HG03066 (cell line): ENCODE measurements at regions not wholly inside any gene's neighbourhood (a gene's known extent, or its start where the extent isn't known, plus 50 kb on each side); places are given as distances from the start of the nearest gene placed in this dataset.
"Not testable (repeated sequence)": the region's sequence is repeated elsewhere in the genome, so short reads cannot be mapped to it uniquely, and the experiment has no call there.

ENCODE experiments used
- ATAC-seq: cut with Tn5 transposase; IDR thresholded peaks from one replicate; pipeline ENCODE4 v1.9.1; 2021; ENCODE audit warnings: low read depth; ENCODE audit not compliant: unreplicated experiment

DNA sequence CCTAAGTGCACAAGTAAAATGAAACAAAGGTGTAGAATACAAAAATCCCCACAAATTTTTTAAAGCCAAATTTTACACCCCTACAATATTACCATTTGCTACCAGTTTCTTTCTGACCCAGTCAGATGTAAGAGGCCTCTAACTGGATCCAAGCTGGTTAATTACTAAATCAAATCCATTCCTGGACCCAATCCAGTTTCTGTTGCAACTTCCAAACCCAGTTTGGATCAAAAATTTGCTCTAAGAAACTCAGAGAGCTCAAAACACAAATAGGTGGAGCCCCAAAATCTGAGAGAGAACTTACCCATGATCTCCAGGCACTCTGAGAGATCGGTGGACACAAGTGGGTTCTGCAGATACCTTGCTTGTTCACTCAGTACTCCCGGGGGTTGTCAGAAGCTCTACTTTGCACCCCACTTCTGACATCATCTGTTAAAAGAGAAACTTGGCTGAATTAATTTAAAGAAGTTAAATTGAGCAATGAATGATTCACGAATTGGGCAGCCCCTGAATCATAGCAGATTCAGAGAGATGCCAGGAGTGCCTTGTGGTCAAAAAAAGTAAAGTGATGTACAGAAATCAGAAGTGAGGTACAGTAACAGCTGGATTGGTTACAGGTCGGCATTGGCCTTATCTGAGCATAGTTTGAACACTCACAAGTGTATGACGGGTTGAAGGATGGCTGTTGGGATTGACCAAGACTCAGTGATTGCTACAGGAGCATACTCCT is 448.0 kb downstream of the KCNT2 start:
- ATAC-seq: no peak

- ATAC-seq: no peak
Measured at GRCh38 chr1:196155586-196155985, 452.7 kb downstream of the KCNT2 start.

GRCh38 chr1:196152975-196153374 is 455.3 kb downstream of the KCNT2 start:
- ATAC-seq: no peak

DNA sequence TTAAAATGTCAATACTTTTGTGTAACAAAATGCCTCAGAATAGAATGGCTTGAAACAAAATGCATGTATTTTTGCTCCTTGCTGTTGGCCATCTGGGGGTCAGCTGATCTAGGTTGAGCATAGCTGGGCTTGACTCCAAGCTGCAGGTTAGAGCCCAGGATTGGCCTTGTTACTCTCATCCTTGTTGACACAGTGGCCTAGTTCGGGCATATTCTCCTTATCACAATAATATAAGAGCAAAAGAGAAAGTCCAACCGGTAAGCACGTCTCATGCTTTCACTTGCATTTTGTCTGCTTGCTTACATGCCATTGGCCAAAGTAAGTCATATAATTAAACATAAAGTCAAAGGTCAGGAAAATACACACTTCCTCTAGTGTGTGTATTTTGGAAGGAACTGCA is 456.2 kb downstream of the KCNT2 start:
- no peak for ATAC-seq

- ATAC-seq: no peak
Measured at GRCh38 chr1:196148367-196148970, 459.8 kb downstream of the KCNT2 start.

DNA sequence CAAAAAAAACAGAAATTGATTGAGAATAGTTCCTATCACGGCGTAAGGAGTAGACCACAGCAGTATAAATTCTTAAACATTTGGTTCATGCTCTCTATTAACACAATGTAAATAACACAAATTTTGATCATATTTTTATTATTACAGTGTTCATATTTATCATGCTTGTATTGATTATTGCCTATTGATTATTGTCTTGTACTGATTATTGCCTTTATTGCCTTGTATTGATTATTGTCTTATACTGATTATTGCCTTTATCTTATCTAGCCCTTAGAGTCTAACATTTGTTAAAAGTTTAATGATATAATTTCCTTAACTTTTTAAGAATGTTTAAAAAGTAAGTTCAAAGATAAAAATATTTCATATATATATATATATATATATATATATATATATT is 460.7 kb downstream of the KCNT2 start:
- ATAC-seq: no peak

DNA sequence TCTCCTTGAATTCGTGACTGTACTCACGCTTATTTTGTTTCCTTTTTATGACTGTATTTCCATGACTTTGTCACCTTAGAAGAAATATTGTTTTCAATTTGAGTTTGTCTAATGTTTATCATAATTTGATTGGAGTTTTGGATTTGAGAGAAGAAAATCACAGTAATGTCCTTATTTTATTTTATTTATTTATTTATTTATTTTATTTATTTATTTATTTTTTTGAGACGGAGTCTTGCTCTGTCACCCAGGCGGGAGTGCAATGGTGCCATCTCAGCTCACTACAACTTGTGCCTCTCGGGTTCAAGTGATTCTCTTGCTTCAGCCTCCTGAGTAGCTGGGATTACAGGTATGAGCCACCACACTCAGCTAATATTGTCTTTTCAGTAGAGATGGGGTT is 463.1 kb downstream of the KCNT2 start:
- not testable (repeated sequence) for ATAC-seq

- no peak for ATAC-seq
Measured at GRCh38 chr1:196144588-196144987, 463.7 kb downstream of the KCNT2 start.

- no peak for ATAC-seq
Measured at GRCh38 chr1:196143602-196144342, 464.5 kb downstream of the KCNT2 start.

DNA sequence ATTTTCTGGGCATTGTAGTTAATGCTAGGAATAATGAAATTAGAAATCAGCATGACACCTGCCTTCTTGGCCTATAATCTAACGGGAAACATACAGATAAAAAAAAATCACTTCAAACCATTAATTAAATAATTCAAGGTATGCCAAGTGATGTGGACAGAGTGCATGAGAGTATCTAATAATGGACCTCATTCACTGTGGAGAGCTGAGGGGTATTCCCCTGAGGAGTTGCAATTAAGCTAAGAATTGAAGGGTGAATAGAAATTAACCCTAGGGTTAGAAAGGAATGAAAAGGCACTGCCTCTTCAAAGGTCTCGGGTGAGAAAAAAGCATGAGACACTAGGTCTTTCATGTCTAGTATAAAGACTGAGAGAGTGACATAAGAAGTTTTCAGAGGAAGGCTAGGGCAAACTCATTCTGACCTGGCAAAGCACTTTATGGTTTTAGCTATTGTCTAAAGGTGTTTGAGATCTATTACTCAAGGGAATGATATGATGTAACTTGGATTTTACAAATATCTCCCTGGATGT is 466.1 kb downstream of the KCNT2 start:
- no peak for ATAC-seq

- no peak for ATAC-seq
Measured at GRCh38 chr1:196136396-196136795, 471.8 kb downstream of the KCNT2 start.

DNA sequence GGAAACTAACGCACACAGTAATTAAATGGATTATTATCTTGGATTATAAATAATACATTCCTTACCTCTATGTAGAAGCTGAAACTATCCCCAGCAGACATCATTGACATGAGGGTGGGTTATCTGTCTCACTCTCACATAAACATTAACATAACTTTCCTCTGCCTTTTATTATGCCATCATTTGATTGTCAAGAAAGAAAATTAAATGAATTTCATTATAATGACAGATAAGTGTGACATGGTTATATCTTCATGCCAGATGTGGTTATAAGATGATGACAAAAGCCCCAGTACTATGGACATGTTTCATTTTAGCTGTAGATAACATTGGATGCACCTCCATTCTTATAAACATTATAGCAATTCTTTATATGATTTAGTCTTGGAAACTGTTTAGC is 476.5 kb downstream of the KCNT2 start:
- ATAC-seq: no peak

GRCh38 chr1:196128835-196129234 is 479.4 kb downstream of the KCNT2 start:
- no peak for ATAC-seq

DNA sequence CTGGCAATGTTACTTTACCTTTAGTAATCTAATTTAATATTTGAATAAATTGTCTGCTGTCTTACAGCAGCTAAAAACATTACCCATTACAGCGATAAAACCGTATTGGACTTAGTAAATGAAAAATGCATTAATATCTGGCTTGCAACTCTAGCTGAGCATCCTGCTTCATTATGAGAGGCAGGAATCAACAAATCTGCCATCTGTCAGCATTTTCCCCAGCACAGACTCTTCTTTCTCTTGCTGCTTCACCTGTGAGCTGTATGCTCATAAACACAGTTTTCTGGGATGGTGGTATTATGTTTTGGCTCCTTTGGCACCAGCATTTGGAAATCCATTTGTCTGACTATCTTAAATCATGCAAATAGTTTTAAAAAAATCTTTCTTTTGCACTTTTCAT is 487.1 kb downstream of the KCNT2 start:
- ATAC-seq: no peak

DNA sequence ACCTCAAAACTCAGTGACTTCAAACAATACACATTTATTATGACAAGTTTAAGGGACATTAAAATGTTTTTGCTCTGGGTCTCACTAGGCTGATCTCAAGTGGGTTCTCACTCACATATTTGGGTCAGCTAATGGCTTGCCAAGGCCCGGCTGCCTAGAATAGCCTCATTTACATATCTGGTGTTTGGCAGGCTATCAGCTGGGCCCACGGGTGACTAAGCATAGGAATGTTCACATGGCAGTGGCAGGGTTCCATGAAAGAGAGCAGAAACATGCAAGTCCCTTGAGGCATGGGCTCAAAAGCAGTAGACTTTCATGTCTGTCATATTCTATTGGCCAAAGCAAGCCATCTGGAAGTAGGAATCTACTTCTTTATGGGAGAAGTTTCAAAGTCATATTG is 492.6 kb downstream of the KCNT2 start:
- ATAC-seq: no peak

- no peak for ATAC-seq
Measured at GRCh38 chr1:196114193-196114592, 494.0 kb downstream of the KCNT2 start.

DNA sequence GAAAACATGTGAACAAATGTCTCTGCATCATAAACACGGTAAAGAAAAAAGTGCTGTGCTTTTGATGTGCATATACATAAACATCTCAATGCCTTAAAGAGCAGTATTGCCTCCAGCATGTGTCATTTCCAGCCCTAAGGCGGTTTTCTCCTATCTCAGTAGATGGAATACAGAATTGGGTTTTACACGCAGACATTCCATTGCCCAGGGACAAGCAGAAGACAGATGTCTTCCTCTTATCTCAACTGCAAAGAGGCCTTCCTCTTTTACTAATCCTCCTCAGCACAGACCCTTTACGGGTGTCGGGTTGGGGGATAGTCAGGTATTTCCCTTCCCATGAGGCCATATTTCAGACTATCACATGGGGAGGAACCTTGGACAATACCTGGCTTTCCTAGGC is 499.2 kb downstream of the KCNT2 start:
- ATAC-seq: not testable (repeated sequence)

- ATAC-seq: no peak
Measured at GRCh38 chr1:196105901-196106300, 502.3 kb downstream of the KCNT2 start.

GRCh38 chr1:196102826-196103225 is 505.4 kb downstream of the KCNT2 start:
- ATAC-seq: no peak

DNA sequence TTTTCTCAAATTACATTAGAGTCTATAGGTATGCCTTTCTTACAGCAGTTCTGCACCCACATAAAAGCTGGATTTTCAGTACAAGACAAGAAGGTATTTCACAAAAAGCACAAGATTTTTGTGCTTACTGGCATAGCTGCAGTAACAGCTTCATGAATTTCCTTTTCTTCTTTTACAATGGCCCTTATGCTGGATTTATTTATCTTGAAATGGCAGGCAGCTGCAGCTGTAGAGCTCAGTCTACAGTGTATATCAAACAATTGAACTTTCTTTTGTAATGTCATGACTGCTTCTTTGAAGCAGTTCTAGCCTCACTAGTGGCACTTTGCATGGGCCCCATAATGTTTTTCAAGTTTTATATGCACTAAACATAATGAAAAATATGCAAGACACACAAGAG is 510.2 kb downstream of the KCNT2 start:
- no peak for ATAC-seq

- no peak for ATAC-seq
Measured at GRCh38 chr1:196094821-196095220, 513.4 kb downstream of the KCNT2 start.
